Panc1 (cell line): ENCODE measurements at regions not wholly inside any gene's neighbourhood (a gene's known extent, or its start where the extent isn't known, plus 50 kb on each side); places are given as distances from the start of the nearest gene placed in this dataset.

ENCODE experiments used
- CTCF ChIP-seq: fragments of 450-650 bp; IDR thresholded peaks from 2 replicates; pipeline ENCODE4 v1.5.1; 2017; ENCODE audit warnings: mild to moderate bottlenecking
- POLR2AphosphoS5 ChIP-seq: IDR thresholded peaks from 2 replicates; pipeline ENCODE4 v1.6.1; 2012; ENCODE audit warnings: mild to moderate bottlenecking, low read depth, low read length, moderate library complexity

DNA sequence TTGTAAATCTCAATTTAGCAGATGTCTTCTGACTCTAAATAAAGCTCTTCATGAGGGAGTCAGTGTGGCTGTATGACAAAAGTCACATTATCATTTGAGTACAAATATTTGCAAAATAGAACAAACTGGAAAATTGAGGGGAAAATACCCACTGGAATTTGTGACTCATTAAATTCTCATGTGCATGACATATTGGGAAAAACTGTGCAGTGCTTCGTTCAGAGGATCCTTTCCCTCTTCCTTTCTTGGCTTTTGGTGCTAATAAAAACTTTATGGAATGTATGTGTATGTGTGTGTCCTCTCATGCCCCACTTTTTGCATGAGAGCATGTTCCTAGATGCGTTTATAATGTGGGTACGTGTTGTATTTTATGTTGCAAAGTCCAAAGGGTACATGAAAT, 267.8 kb downstream of the KTN1 start:
- TF ChIP-seq CTCF (no peak), POLR2AphosphoS5 (no peak)
